ENCODE measurements at regions not wholly inside any gene's neighbourhood (a gene's known extent, or its start where the extent isn't known, plus 50 kb on each side); places are given as distances from the start of the nearest gene placed in this dataset.

DNA sequence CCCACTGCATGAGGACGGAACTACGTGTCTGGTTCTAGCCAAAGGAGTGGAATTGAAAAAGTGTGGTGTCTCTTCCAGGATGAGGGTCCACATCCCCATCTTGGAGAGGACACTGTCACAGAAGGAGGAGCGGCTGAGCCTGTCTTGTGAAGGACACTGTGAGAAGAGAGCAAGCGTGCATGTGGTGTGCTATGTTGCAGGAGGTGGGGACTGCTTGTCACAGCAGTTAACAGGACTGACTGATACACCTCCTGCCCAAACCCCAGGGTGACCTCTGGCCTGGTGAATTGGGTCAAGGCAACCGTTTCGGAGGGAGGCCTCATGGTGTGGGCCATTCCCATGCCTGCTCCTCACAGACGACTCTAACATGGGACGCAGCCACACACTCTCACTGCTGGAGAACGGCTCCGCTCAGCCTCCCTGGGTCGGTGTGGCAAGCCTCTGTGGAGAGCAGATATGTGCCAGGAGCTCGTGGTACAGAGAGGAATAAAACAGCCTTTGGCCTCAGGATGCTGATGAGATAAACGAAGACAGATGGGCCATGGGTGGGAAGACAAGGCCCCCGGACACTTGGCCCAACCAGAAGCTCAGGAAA, 56.4 kb upstream of the RBFOX3 start:
- peaks cover 3% of the 10 kb centered on the region for H3K9me3 Mint-ChIP-seq
- peaks cover 51% of the 10 kb centered on the region for H3K27me3 Mint-ChIP-seq
- ATAC-seq (ENCODE audit: low read depth): no peak
- H3K4me3 Mint-ChIP-seq: no peak overlapping the region
- H3K4me1 Mint-ChIP-seq: peaks cover 6% of the 10 kb centered on the region
- TF ChIP-seq, protein P1, sequence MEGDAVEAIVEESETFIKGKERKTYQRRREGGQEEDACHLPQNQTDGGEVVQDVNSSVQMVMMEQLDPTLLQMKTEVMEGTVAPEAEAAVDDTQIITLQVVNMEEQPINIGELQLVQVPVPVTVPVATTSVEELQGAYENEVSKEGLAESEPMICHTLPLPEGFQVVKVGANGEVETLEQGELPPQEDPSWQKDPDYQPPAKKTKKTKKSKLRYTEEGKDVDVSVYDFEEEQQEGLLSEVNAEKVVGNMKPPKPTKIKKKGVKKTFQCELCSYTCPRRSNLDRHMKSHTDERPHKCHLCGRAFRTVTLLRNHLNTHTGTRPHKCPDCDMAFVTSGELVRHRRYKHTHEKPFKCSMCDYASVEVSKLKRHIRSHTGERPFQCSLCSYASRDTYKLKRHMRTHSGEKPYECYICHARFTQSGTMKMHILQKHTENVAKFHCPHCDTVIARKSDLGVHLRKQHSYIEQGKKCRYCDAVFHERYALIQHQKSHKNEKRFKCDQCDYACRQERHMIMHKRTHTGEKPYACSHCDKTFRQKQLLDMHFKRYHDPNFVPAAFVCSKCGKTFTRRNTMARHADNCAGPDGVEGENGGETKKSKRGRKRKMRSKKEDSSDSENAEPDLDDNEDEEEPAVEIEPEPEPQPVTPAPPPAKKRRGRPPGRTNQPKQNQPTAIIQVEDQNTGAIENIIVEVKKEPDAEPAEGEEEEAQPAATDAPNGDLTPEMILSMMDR (IDR thresholded peaks at IDR 0.05): no peak
- CTCF ChIA-PET: no interaction called here
- no peak for DNase-seq
- POLR2A ChIA-PET: no interaction called here
- intact Hi-C loops (cut with micrococcal nuclease): no loop called here
- H3K27ac Mint-ChIP-seq: no peak overlapping the region
- no peaks in the 10 kb centered on the region for H3K36me3 Mint-ChIP-seq (ENCODE audit: low read depth)

DNA sequence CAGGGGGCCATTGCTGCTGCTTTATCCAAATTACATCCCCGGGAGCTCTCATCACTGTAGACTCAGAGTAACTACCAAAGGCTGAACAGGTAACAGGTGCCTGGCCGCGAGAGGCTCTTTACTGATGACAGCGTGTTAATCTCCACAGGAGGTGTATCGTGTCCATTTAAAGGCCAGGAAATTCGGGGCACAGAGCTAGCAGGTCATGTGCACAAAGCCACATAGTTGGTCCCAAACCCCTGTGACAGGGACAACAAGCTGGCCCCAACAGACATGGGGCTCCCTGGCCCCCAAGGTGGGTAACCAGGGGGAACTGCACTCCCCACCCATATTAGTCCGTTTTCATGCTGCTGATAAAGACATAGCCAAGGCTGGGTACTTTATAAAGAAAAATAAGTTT, 55.3 kb upstream of the RBFOX3 start:
- Mint-ChIP-seq H3K36me3 (ENCODE audit: low read depth) (no peaks in the 10 kb centered on the region), H3K4me1 (peaks cover under 1% of the 10 kb centered on the region), H3K27me3 (peaks cover 52% of the 10 kb centered on the region), H3K9me3 (peaks cover 8% of the 10 kb centered on the region), H3K4me3 (no peak overlapping the region), H3K27ac (no peak overlapping the region)
- CTCF ChIA-PET: no interaction called here
- DNase-seq (no peak), ATAC-seq (ENCODE audit: low read depth) (no peak)
- POLR2A ChIA-PET: no interaction called here
- TF ChIP-seq, protein P1 (IDR thresholded peaks at IDR 0.05): no peak
- intact Hi-C loops (cut with micrococcal nuclease): no loop called here

DNA sequence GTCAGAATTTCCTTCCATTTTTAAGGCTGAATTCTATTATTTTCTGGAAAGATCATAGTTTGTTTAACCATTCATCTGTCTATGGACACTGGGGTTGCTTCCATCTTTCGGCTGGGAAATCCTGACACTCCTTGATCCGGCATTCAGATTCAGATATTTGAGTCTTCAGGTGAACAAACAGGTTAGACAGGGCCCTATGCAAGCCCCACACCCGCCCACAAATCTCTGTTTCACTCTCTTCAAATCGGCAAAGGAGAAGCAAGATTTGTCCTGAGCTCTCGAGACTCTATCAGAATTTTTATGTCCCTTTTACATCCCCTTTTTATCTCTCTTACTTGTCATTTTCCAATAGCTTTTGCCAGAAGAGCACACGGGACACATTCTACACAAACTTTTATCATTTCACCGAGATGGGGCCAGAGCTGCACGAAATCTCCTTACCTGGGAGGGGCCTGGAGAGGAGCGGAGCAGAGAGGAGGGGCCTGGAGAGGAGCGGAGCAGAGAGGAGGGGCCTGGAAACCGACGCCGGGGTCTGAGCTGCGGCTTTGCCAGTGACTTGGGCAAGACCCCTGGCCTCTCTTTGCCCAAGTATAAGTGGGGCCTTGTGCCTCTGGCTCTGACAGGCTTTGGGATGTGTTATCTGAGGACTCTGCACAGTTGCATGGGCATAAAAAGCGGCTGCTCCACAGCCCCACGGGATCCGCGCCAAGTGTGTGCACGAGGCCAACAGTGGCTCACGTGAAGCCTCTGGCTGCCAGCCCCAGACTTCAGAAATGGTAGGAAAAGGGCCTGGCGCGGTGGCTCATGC, 54.3 kb upstream of the RBFOX3 start:
- Mint-ChIP-seq H3K4me1 (no peaks in the 10 kb centered on the region), H3K27me3 (peaks cover 57% of the 10 kb centered on the region), H3K27ac (no peak overlapping the region), H3K36me3 (ENCODE audit: low read depth) (no peaks in the 10 kb centered on the region), H3K4me3 (no peak overlapping the region), H3K9me3 (peaks cover 13% of the 10 kb centered on the region)
- no peak for ATAC-seq (ENCODE audit: low read depth)
- POLR2A ChIA-PET: no interaction called here
- DNase-seq: no peak
- TF ChIP-seq, protein P1 (IDR thresholded peaks at IDR 0.05): no peak
- intact Hi-C loops (cut with micrococcal nuclease): no loop called here
- CTCF ChIA-PET: no interaction called here

DNA sequence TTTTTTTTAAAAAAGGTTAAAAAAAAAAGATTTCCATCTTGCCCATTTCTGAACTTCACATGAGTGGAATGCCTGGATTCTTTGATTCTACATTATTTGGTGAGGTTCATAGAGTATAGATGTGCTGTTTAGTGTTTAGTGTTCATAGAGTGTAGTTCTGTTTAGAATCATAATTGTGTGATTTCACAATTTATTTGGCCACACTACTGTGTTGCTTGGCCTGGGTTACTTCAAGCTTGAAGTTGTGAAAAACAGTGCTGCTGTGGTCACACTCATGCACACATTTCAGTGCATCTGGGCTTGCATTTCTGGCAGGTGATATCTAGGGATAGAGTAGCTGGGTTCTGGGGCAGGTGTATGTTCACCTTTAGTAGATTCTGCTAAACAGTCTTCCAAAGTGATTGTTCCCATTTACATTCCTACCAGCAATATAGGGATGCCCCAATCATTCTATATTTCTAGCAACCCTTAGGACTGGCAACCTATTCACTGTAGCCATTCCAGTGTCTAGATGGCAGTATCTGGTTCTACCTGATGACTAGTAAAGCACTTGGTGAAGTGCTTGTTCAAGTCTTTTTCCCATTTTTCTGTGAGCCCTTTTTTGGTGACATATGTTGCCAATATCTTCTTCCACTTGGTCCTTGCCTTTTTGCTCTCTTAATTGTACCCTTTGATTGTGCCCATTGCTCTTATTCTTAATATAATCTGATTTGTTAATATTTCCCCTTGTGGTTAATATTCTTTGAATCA, 50.6 kb upstream of the RBFOX3 start:
- H3K27ac Mint-ChIP-seq: no peak overlapping the region
- TF ChIP-seq, protein P1 (IDR thresholded peaks at IDR 0.05): no peak
- H3K4me1 Mint-ChIP-seq: no peaks in the 10 kb centered on the region
- no peak for ATAC-seq (ENCODE audit: low read depth)
- no peak overlapping the region for H3K4me3 Mint-ChIP-seq
- intact Hi-C loops (cut with micrococcal nuclease): no loop called here
- H3K9me3 Mint-ChIP-seq: peaks cover 13% of the 10 kb centered on the region
- H3K27me3 Mint-ChIP-seq: peaks cover 48% of the 10 kb centered on the region
- no peak for DNase-seq
- ChIA-PET CTCF (no interaction called here), POLR2A (no interaction called here)
- no peaks in the 10 kb centered on the region for H3K36me3 Mint-ChIP-seq (ENCODE audit: low read depth)

Measured in activated B cell treated with CpG ODN at 0.5 μM for 24 hours (primary cell).